B cell (primary cell): ENCODE measurements at regions not wholly inside any gene's neighbourhood (a gene's known extent, or its start where the extent isn't known, plus 50 kb on each side); places are given as distances from the start of the nearest gene placed in this dataset.

ENCODE experiments used
- ATAC-seq: fragments of 200-7000 bp; cut with Tn5 transposase; one replicate; pipeline ENCODE4 v1.10.0; 2021; ENCODE audit warnings: low read depth, mild to moderate bottlenecking, moderate number of reproducible peaks, moderate library complexity
- CTCF ChIA-PET: fragments of 350-600 bp; sonication (Branson Sonifier 250); formaldehyde crosslinking; loops from one replicate; lab custom pipeline; 2021; ENCODE audit warnings: antibody characterized with exemption, inconsistent platforms; lab: Charles Lee
- POLR2A ChIA-PET: fragments of 350-600 bp; sonication (Branson Sonifier 250); formaldehyde crosslinking; loops from one replicate; lab custom pipeline; 2021; ENCODE audit warnings: antibody characterized with exemption; lab: Charles Lee
- DNase-seq: peaks from one replicate; pipeline ENCODE4 v3.0.0; 2013
- H2AFZ ChIP-seq: 2 replicates; pipeline ENCODE4 v1.6.1; 2012; ENCODE audit warnings: mild to moderate bottlenecking, low read depth, low read length; ENCODE audit not compliant: insufficient read depth, poor library complexity, severe bottlenecking
- H3K27ac ChIP-seq, 2 donors: 1 replicate in 1 of 2; 2 replicates in 1 of 2; pipeline ENCODE4 v1.5.1; 2012 to 2013; ENCODE audit warnings: low read length in 2 of 2, mild to moderate bottlenecking in 2 of 2, moderate library complexity in 1 of 2
- H3K27me3 ChIP-seq, 4 experiments: fragments of 200-600 bp in 1 of 4; sonication (generic) in 1 of 4; replicated peaks in 1 of 4; 1 replicate in 2 of 4; 2 replicates in 2 of 4; pipeline versions ENCODE4 v1.6.1 to v1.7.0; 2013 to 2016; ENCODE audit warnings: low read length in 3 of 4, mild to moderate bottlenecking in 2 of 4, mixed read lengths in 1 of 4, moderate library complexity in 1 of 4; ENCODE audit not compliant: insufficient read depth in 4 of 4, control insufficient read depth in 3 of 4; ENCODE audit errors: control extremely low read depth in 1 of 4
- H3K36me3 ChIP-seq, 2 experiments: replicated peaks in 1 of 2; 1 replicate in 1 of 2; 2 replicates in 1 of 2; pipeline versions ENCODE4 v1.6.1 to v1.7.1; 2013; ENCODE audit warnings: low read length in 1 of 2; ENCODE audit not compliant: insufficient read depth in 2 of 2, control insufficient read depth in 1 of 2; ENCODE audit errors: control extremely low read depth in 1 of 2, extremely low read depth in 1 of 2
- H3K4me1 ChIP-seq, 2 donors: fragments of 200-600 bp in 1 of 2; sonication (generic) in 1 of 2; 1 replicate in 1 of 2; 2 replicates in 1 of 2; pipeline versions ENCODE4 v1.5.1 to v1.6.1; 2013 to 2017; ENCODE audit warnings: low read length in 2 of 2; ENCODE audit not compliant: control insufficient read depth in 2 of 2, insufficient read depth in 2 of 2
- H3K4me2 ChIP-seq: replicated peaks from 2 replicates; pipeline ENCODE3; 2012; ENCODE audit warnings: mild to moderate bottlenecking, low read depth, low read length; ENCODE audit not compliant: poor library complexity, severe bottlenecking
- H3K4me3 ChIP-seq, 5 experiments: fragments of 200-600 bp in 1 of 5; sonication (generic) in 1 of 5; 1 replicate in 3 of 5; 2 replicates in 2 of 5; pipeline versions ENCODE4 v1.5.1 to v1.7.0; 2011 to 2016; ENCODE audit warnings: low read length in 4 of 5, mild to moderate bottlenecking in 4 of 5, low read depth in 2 of 5, control low read depth in 1 of 5, moderate library complexity in 1 of 5; ENCODE audit not compliant: insufficient read depth in 1 of 5; ENCODE audit errors: control extremely low read depth in 1 of 5, extremely low read depth in 1 of 5
- H3K79me2 ChIP-seq: fragments of 200-600 bp; sonication (generic); one replicate; pipeline ENCODE4 v1.6.0; 2016; ENCODE audit warnings: low read length; ENCODE audit not compliant: control insufficient read depth, insufficient read depth
- H3K9ac ChIP-seq: fragments of 200-600 bp; sonication (generic); 2 replicates; pipeline ENCODE4 v1.6.1; 2017; ENCODE audit warnings: mild to moderate bottlenecking, low read length, moderate library complexity
- H3K9me3 ChIP-seq, 3 donors: one replicate each; pipeline versions ENCODE4 v1.6.1 to v1.7.1; 2013; ENCODE audit warnings: low read length in 2 of 3; ENCODE audit not compliant: control insufficient read depth in 2 of 3, insufficient read depth in 1 of 3; ENCODE audit errors: control extremely low read depth in 1 of 3
- H4K20me1 ChIP-seq: 2 replicates; pipeline ENCODE4 v1.6.0; 2012; ENCODE audit warnings: mild to moderate bottlenecking, low read length; ENCODE audit not compliant: insufficient read depth, control insufficient read depth, poor library complexity, severe bottlenecking
- H3K27ac Mint-ChIP-seq: one replicate; pipeline ENCODE4 v1.8.0; 2021; ENCODE audit warnings: mixed read lengths
- H3K27me3 Mint-ChIP-seq: one replicate; pipeline ENCODE4 v1.8.0; 2021; ENCODE audit warnings: mixed read lengths
- H3K4me1 Mint-ChIP-seq: one replicate; pipeline ENCODE4 v1.8.0; 2021; ENCODE audit warnings: mixed read lengths
- H3K4me3 Mint-ChIP-seq: one replicate; pipeline ENCODE4 v1.8.0; 2021; ENCODE audit warnings: mixed read lengths
- H3K9me3 Mint-ChIP-seq: one replicate; pipeline ENCODE4 v1.8.0; 2022; ENCODE audit warnings: mixed read lengths; ENCODE audit not compliant: insufficient read depth
- CTCF ChIP-seq: fragments of 200-600 bp; IDR thresholded peaks from one replicate; pipeline ENCODE4 v1.8.0; 2022; ENCODE audit warnings: antibody characterized with exemption, mild to moderate bottlenecking
- EZH2 ChIP-seq: IDR thresholded peaks from 2 replicates; pipeline ENCODE4 v1.6.1; 2012; ENCODE audit warnings: borderline replicate concordance, low read depth, mild to moderate bottlenecking, moderate library complexity, low read length; ENCODE audit not compliant: insufficient read depth, poor library complexity, severe bottlenecking
- WGBS: methylation state at CpG from one replicate; pipeline ENCODE4 v1.1.5; 2013; ENCODE audit warnings: missing lambda C conversion rate; ENCODE audit not compliant: insufficient coverage; 5-methylcytosine and 5-hydroxymethylcytosine counted together
- intact Hi-C: fragments of 100-400 bp; cut with micrococcal nuclease; formaldehyde crosslinking; loops from one replicate; pipeline ENCODE4 v1.10.0; 2022

GRCh38 chr17:5675625-5676421 is 91.5 kb upstream of the NLRP1 start:
- no peaks in the 10 kb centered on the region for H3K36me3 ChIP-seq
- ChIA-PET CTCF (no interaction called here), POLR2A (no interaction called here)
- no peak overlapping the region for H3K9ac ChIP-seq
- H3K4me2 ChIP-seq, result peak overlapping the region; percentile 28
- no peak overlapping the region for H3K4me3 Mint-ChIP-seq
- no peaks in the 10 kb centered on the region for H3K9me3 Mint-ChIP-seq
- peaks cover 4% of the 10 kb centered on the region for H3K27me3 Mint-ChIP-seq
- ATAC-seq (no peak), DNase-seq (no peak)
- no peaks in the 10 kb centered on the region for H4K20me1 ChIP-seq
- no peak overlapping the region for H3K4me3 ChIP-seq
- no peaks in the 10 kb centered on the region for H3K79me2 ChIP-seq
- 26% methylated on average over 5 of the region's 6 CpGs for WGBS
- H3K27me3 ChIP-seq, result peaks cover 0 to 15% (median 0%) of the 10 kb centered on the region in 4 experiments
- intact Hi-C loops, result no loop called here
- no peak overlapping the region for H3K27ac ChIP-seq
- H3K4me1 ChIP-seq, result peaks cover 6 to 16% of the 10 kb centered on the region in 2 donors
- H3K27ac Mint-ChIP-seq, result no peak overlapping the region
- H2AFZ ChIP-seq, result no peak overlapping the region
- H3K9me3 ChIP-seq, result peaks cover 0 to 6% (median 1%) of the 10 kb centered on the region in 3 donors
- peaks cover 22% of the 10 kb centered on the region for H3K4me1 Mint-ChIP-seq
- TF ChIP-seq EZH2, result no peak
- TF ChIP-seq CTCF, result no peak

- Mint-ChIP-seq H3K27ac (no peak overlapping the region), H3K4me3 (no peak overlapping the region), H3K9me3 (no peaks in the 10 kb centered on the region), H3K4me1 (peaks cover 22% of the 10 kb centered on the region), H3K27me3 (peaks cover 16% of the 10 kb centered on the region)
- no peaks in the 10 kb centered on the region for H3K79me2 ChIP-seq
- H3K36me3 ChIP-seq, result no peaks in the 10 kb centered on the region
- no CpG with 5 or more reads among the region's 1 CpG for WGBS
- no peak overlapping the region for H3K27ac ChIP-seq
- ATAC-seq (no peak), DNase-seq (no peak)
- CTCF ChIA-PET, result no interaction called here
- intact Hi-C loops, result no loop called here
- TF ChIP-seq EZH2, result no peak
- no peak for TF ChIP-seq CTCF
- POLR2A ChIA-PET, result no interaction called here
- H3K27me3 ChIP-seq, result peaks cover 0 to 16% (median 0%) of the 10 kb centered on the region in 4 experiments
- H4K20me1 ChIP-seq, result no peaks in the 10 kb centered on the region
- H3K4me2 ChIP-seq, result no peak overlapping the region
- H3K4me1 ChIP-seq, result peaks cover 6 to 16% of the 10 kb centered on the region in 2 donors
- no peak overlapping the region for H3K9ac ChIP-seq
- H2AFZ ChIP-seq, result no peak overlapping the region
- no peak overlapping the region for H3K4me3 ChIP-seq
- peaks cover 0 to 6% (median 1%) of the 10 kb centered on the region in 3 donors for H3K9me3 ChIP-seq
Observed at GRCh38 chr17:5677620-5678019, 93.3 kb upstream of the NLRP1 start.
